SU-DHL-6 (cell line): ENCODE measurements at regions not wholly inside any gene's neighbourhood (a gene's known extent, or its start where the extent isn't known, plus 50 kb on each side); places are given as distances from the start of the nearest gene placed in this dataset.

Source experiments
- H2AFZ ChIP-seq: fragments of 200-600 bp; sonication (generic); 2 replicates; pipeline ENCODE4 v1.6.1; 2014; ENCODE audit warnings: low read depth, mild to moderate bottlenecking, moderate library complexity, mixed read lengths, antibody characterized with exemption, low read length; ENCODE audit not compliant: severe bottlenecking
- H3F3A ChIP-seq: fragments of 200-600 bp; shearing (Covaris generic); 2 replicates; pipeline ENCODE4 v1.6.0; 2016; ENCODE audit warnings: antibody characterized with exemption, mild to moderate bottlenecking; ENCODE audit not compliant: insufficient read depth
- H3K27ac ChIP-seq: fragments of 200-600 bp; sonication (generic); 2 replicates; pipeline ENCODE4 v1.5.1; 2016; ENCODE audit warnings: low read depth, mild to moderate bottlenecking, low read length, moderate library complexity, mixed read lengths
- H3K27me3 ChIP-seq: fragments of 200-600 bp; sonication (generic), shearing (Covaris generic); 2 replicates; pipeline ENCODE4 v1.6.0; 2014; ENCODE audit warnings: mild to moderate bottlenecking, low read length
- H3K36me3 ChIP-seq: fragments of 200-600 bp; sonication (generic); 2 replicates; pipeline ENCODE4 v1.6.1; 2014; ENCODE audit warnings: mild to moderate bottlenecking, low read length, mixed read lengths
- H3K4me2 ChIP-seq: fragments of 300-600, 200-600 bp; shearing (Covaris generic), sonication (generic); 2 replicates; pipeline ENCODE4 v1.6.0; 2014; ENCODE audit warnings: low read length, low read depth, mild to moderate bottlenecking; ENCODE audit not compliant: poor library complexity, severe bottlenecking
- H3K4me3 ChIP-seq: fragments of 200-600 bp; sonication (generic); 2 replicates; pipeline ENCODE4 v1.5.1; 2014; ENCODE audit warnings: antibody characterized with exemption, low read length, mild to moderate bottlenecking, mixed read lengths; ENCODE audit not compliant: insufficient read depth, poor library complexity, severe bottlenecking
- H3K79me2 ChIP-seq: fragments of 200-600 bp; sonication (generic); 2 replicates; pipeline ENCODE4 v1.6.1; 2014; ENCODE audit warnings: mild to moderate bottlenecking, low read length, moderate library complexity; ENCODE audit not compliant: insufficient read depth
- H3K9ac ChIP-seq: fragments of 200-600 bp; sonication (generic); 2 replicates; pipeline ENCODE4 v1.7.0; 2014; ENCODE audit warnings: mild to moderate bottlenecking, low read length
- H3K9me2 ChIP-seq: fragments of 200-600 bp; sonication (generic); replicated peaks from 2 replicates; pipeline ENCODE4 v1.6.1; 2014; ENCODE audit warnings: low read length; ENCODE audit not compliant: insufficient read depth
- H3K9me3 ChIP-seq: fragments of 200-600 bp; sonication (generic); 2 replicates; pipeline ENCODE4 v1.6.1; 2014; ENCODE audit warnings: low read length, mixed read lengths; ENCODE audit not compliant: insufficient read depth
- H4K20me1 ChIP-seq: fragments of 200-600 bp; sonication (generic); 2 replicates; pipeline ENCODE4 v1.6.1; 2014; ENCODE audit warnings: low read depth, mild to moderate bottlenecking, antibody characterized with exemption, low read length, moderate library complexity, mixed read lengths
- EZH2phosphoT487 ChIP-seq: fragments of 200-600 bp; sonication (generic), shearing (Covaris generic); conservative IDR thresholded peaks from 2 replicates; pipeline ENCODE4 v1.6.1; 2018; ENCODE audit warnings: mild to moderate bottlenecking, antibody characterized with exemption, low read length, moderate library complexity, mixed read lengths
- TF ChIP-seq, protein P1 (sequence below): fragments of 200-600 bp; sonication (generic); IDR thresholded peaks from one replicate; pipeline ENCODE4 v1.5.1; 2017; ENCODE audit warnings: antibody characterized with exemption, mild to moderate bottlenecking, low read length, moderate library complexity; ENCODE audit not compliant: insufficient read depth, poor library complexity, severe bottlenecking

DNA sequence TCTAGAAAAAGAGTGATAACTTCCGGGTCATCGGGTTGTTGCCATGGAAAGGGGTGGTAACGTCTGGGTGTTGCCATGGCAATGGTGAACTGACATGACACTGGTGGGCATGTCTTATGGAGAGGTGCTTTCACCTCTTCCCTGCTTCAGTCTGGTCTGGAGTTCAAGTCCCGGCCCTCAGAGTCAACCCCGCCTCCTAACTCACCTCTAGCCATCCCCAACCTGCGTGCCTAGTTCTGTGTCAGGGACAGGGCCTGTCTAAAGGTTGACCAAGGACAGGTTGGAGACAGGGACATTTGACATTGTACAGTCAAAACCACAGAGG lies 96.0 kb downstream of the LSM3 start:
- H4K20me1 ChIP-seq = no peaks in the 10 kb centered on the region
- H3K4me2 ChIP-seq = no peak overlapping the region
- no peak for TF ChIP-seq EZH2phosphoT487
- TF ChIP-seq, protein P1, sequence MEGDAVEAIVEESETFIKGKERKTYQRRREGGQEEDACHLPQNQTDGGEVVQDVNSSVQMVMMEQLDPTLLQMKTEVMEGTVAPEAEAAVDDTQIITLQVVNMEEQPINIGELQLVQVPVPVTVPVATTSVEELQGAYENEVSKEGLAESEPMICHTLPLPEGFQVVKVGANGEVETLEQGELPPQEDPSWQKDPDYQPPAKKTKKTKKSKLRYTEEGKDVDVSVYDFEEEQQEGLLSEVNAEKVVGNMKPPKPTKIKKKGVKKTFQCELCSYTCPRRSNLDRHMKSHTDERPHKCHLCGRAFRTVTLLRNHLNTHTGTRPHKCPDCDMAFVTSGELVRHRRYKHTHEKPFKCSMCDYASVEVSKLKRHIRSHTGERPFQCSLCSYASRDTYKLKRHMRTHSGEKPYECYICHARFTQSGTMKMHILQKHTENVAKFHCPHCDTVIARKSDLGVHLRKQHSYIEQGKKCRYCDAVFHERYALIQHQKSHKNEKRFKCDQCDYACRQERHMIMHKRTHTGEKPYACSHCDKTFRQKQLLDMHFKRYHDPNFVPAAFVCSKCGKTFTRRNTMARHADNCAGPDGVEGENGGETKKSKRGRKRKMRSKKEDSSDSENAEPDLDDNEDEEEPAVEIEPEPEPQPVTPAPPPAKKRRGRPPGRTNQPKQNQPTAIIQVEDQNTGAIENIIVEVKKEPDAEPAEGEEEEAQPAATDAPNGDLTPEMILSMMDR = no peak
- H3K27me3 ChIP-seq = no peaks in the 10 kb centered on the region
- no peaks in the 10 kb centered on the region for H3K9me3 ChIP-seq
- H3K27ac ChIP-seq = no peak overlapping the region
- no peak overlapping the region for H3K9ac ChIP-seq
- no peak overlapping the region for H3K4me3 ChIP-seq
- no peaks in the 10 kb centered on the region for H3K79me2 ChIP-seq
- no peaks in the 10 kb centered on the region for H3F3A ChIP-seq
- H3K9me2 ChIP-seq = no peaks in the 10 kb centered on the region
- no peak overlapping the region for H2AFZ ChIP-seq
- no peaks in the 10 kb centered on the region for H3K36me3 ChIP-seq

DNA sequence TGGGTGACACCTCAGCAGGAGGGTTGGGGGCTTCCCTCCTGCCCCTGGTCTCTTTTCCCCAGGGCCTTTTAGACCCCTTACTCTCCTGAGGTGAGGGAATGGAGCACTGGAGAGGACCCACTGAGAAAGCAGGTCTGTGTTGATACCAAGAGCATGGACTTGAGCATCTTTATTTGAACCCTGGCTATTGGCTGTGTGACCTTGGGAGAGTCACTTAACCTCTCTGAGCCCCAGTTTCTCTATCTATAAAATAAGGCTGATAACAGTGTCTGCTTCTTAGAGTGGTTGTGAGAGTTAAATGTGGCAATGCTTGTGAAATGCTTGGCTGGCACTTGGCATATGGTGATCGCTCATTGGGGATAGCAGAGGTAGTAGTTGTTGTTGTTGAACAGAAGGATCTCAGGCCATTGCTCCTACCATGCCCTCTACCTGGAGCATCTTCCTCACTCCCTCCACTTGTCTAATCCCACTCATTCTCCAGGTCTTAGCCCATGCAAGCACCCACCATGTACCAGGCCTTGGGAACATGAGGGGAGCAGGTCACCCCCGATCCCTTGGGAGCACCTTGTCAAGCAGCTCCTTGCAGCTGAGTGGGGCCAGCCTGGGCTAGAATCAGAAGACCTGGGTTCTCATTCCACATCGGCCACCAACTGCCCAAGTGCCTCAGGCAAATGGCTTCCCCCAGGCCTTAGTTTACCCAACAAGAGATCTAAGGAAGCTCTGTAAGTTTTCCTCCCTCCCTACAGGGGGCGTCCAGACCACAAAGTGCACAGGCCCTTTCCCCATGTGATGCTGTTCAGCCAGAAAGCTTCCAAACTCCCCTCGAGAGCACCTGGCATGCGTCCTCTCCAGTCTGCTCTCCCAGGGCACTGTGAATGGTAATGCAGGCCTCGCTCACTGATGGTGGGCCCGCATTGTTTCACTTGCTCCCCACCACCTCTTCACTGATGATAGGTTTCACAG lies 96.7 kb downstream of the LSM3 start:
- H3K27me3 ChIP-seq = no peaks in the 10 kb centered on the region
- no peaks in the 10 kb centered on the region for H3K9me2 ChIP-seq
- no peaks in the 10 kb centered on the region for H3K36me3 ChIP-seq
- no peak overlapping the region for H3K27ac ChIP-seq
- no peak overlapping the region for H3K4me3 ChIP-seq
- no peak overlapping the region for H2AFZ ChIP-seq
- H3K79me2 ChIP-seq = no peaks in the 10 kb centered on the region
- no peaks in the 10 kb centered on the region for H3K9me3 ChIP-seq
- no peak overlapping the region for H3K4me2 ChIP-seq
- no peak overlapping the region for H3K9ac ChIP-seq
- TF ChIP-seq, protein P1 = peak; percentile 39
- no peak for TF ChIP-seq EZH2phosphoT487
- no peaks in the 10 kb centered on the region for H3F3A ChIP-seq
- no peaks in the 10 kb centered on the region for H4K20me1 ChIP-seq

DNA sequence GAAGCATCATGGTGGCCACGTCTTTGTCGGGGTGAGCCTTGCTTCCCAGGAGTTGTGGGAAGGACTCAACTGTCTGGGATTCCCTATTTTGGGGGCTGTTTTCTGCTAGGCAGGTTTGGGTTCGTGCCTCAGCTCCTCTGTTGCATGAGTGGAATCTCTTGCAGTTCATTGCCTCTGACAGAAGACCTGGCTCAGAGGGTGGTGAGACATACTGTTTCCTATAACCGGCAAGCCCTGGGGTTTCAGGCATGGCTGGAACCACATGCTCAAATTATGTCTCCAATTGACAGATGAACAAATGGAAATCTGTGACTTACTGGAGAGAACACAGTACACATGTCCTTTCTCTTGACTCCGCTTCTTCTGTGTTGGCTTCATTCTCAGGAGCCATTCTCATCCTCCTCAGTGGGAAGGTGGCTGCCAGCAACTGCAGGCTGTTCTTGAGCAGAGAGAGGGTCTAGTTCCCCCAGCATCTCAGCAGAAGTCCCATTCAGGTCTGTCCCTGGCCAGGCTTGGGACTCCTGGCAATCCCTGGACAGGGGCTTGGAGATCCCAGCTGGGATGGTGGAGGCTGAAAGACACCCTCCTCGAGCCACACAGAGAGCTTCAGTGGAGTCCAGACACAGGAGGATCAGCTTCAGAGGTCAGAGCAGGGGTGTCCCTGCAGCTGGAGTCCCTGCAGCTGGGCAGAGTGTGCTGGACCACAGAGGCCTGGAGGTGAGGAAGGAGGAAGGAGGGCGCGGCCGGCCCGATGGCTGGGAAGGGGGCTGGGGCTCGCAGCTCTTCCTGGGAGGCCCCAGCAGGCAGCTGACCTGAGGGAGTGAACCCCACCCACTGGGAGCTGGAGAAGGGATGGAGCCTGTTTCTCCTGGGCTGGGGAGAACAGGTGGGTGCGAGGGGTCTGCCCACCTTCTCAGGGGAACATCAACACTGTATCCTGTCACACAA lies 97.6 kb downstream of the LSM3 start:
- Histone ChIP-seq H3K79me2 (no peaks in the 10 kb centered on the region), H3K9me3 (no peaks in the 10 kb centered on the region), H3K27me3 (no peaks in the 10 kb centered on the region), H3F3A (no peaks in the 10 kb centered on the region), H3K27ac (no peak overlapping the region), H3K4me2 (no peak overlapping the region), H3K36me3 (no peaks in the 10 kb centered on the region), H3K4me3 (no peak overlapping the region), H3K9ac (no peak overlapping the region), H2AFZ (no peak overlapping the region), H3K9me2 (no peaks in the 10 kb centered on the region), H4K20me1 (no peaks in the 10 kb centered on the region)
- TF ChIP-seq, protein P1 = no peak
- TF ChIP-seq EZH2phosphoT487 = no peak
